Sciatic nerve (tissue), 2 donors: ENCODE measurements at regions not wholly inside any gene's neighbourhood (a gene's known extent, or its start where the extent isn't known, plus 50 kb on each side); places are given as distances from the start of the nearest gene placed in this dataset.
A peak's percentile ranks its signal among the peaks of the same experiment; 100 is the strongest.

ENCODE experiments used
- ATAC-seq: fragments of 200-7000 bp; cut with Tn5 transposase; one replicate; pipeline ENCODE4 v1.9.1; 2020; ENCODE audit warnings: mild to moderate bottlenecking, moderate library complexity
- DNase-seq: peaks from one replicate; pipeline ENCODE4 v3.0.0-alpha.2; 2020; ENCODE audit warnings: low spot score
- intact Hi-C: fragments of 100-400 bp; cut with DNase I; formaldehyde crosslinking; loops from one replicate; pipeline ENCODE4 v1.14.2; 2022
- donor health status: DM: no; HTN: no; CAD: no.
- donor health status: DM: no; HTN: no; CAD: no.

- DNase-seq (no peak), ATAC-seq (no peak)
- intact Hi-C loops = no loop called here
These were observed 462.7 kb upstream of the CDH20 start for GRCh38 chr18:60870261-60871153.

GRCh38 chr18:60872434-60872833 is 460.8 kb upstream of the CDH20 start:
- intact Hi-C loops = no loop called here
- ATAC-seq (no peak), DNase-seq (no peak)

GRCh38 chr18:60873708-60874107 is 459.5 kb upstream of the CDH20 start:
- DNase-seq (no peak), ATAC-seq (no peak)
- intact Hi-C loops = no loop called here

- ATAC-seq = no peak
- no peak for DNase-seq
- intact Hi-C loops = no loop called here
These were observed 457.2 kb upstream of the CDH20 start for GRCh38 chr18:60875957-60876507.

- DNase-seq (no peak), ATAC-seq (no peak)
- intact Hi-C loops = no loop called here
These were observed 453.0 kb upstream of the CDH20 start for GRCh38 chr18:60880184-60880583.

- no peak for DNase-seq
- ATAC-seq = no peak
- intact Hi-C loops = no loop called here
These were observed 449.6 kb upstream of the CDH20 start for GRCh38 chr18:60883587-60883986.

GRCh38 chr18:60888071-60888624 is 445.1 kb upstream of the CDH20 start:
- intact Hi-C loops = no loop called here
- no peak for ATAC-seq
- no peak for DNase-seq

GRCh38 chr18:60889442-60889841 is 443.8 kb upstream of the CDH20 start:
- intact Hi-C loops = no loop called here
- ATAC-seq (no peak), DNase-seq (no peak)

- DNase-seq (no peak), ATAC-seq (no peak)
- intact Hi-C loops = no loop called here
These were observed 441.3 kb upstream of the CDH20 start for GRCh38 chr18:60891936-60892335.

GRCh38 chr18:60892441-60892840 is 440.8 kb upstream of the CDH20 start:
- DNase-seq (no peak), ATAC-seq (no peak)
- intact Hi-C loops = no loop called here

- ATAC-seq = no peak
- DNase-seq = no peak
- intact Hi-C loops = no loop called here
These were observed 440.4 kb upstream of the CDH20 start for GRCh38 chr18:60892855-60893254.

- no peak for DNase-seq
- ATAC-seq = no peak
- intact Hi-C loops = no loop called here
These were observed 439.7 kb upstream of the CDH20 start for GRCh38 chr18:60893355-60894097.

GRCh38 chr18:60894254-60894945 is 438.8 kb upstream of the CDH20 start:
- no peak for ATAC-seq
- intact Hi-C loops = no loop called here
- no peak for DNase-seq

GRCh38 chr18:60895181-60895580 is 438.0 kb upstream of the CDH20 start:
- ATAC-seq = no peak
- intact Hi-C loops = no loop called here
- no peak for DNase-seq

- intact Hi-C loops = no loop called here
- ATAC-seq (no peak), DNase-seq (no peak)
These were observed 435.1 kb upstream of the CDH20 start for GRCh38 chr18:60898111-60898510.

- ATAC-seq = no peak
- DNase-seq = no peak
- intact Hi-C loops = no loop called here
These were observed 427.5 kb upstream of the CDH20 start for GRCh38 chr18:60905699-60906098.

GRCh38 chr18:60910534-60910933 is 422.7 kb upstream of the CDH20 start:
- intact Hi-C loops = no loop called here
- DNase-seq (no peak), ATAC-seq (peak; percentile 91)

GRCh38 chr18:60911504-60911903 is 421.7 kb upstream of the CDH20 start:
- ATAC-seq (no peak), DNase-seq (no peak)
- intact Hi-C loops = no loop called here

GRCh38 chr18:60915160-60915559 is 418.1 kb upstream of the CDH20 start:
- ATAC-seq (no peak), DNase-seq (no peak)
- intact Hi-C loops = no loop called here
